ENCODE measurements at regions not wholly inside any gene's neighbourhood (a gene's known extent, or its start where the extent isn't known, plus 50 kb on each side); places are given as distances from the start of the nearest gene placed in this dataset.

DNA sequence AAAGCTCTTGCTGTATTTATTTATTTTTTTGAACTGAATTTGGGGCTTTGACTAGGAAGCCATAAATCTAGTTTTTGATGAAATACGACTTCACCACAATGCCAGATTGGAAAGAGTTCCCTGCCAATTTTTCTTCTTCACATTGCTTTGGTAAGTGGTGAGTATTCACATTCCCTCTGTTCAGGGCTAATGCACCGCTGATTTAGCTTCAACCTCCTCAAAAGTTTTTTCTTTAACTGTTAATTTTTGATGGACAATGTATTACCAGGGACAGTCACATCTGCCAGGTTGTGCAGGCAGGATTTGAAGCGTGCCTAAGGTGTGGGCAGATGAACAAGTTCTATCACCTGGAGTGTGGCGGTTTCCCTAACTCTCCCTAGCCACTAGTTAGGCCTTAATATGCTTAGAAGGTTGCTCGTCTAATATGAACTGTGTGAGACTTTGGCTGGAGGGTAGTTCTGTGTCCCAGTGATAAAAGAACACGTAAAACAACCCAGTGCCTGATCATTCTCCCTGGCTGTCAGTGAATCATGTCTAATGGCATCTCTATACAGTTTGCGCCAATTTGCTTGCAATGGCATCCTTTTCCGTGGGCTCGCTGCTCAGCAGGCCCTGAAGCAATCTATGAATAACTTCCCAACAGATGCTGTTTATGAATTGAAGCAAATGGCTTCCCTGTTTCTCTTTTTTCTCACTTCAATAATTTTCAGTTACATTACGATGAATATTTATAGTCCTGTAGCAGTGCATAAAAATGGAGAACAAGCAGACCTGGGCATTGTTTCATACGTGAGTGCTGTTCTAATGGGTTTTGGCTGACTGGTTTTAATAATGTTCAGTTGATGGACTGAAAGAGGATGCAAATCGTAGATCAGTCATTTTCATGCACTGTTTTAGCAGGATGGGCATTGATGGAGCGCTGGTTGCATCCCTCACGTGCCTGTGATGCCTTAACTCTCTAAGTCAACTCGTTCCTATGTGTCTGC is 243.2 kb upstream of the SUCLG2 start:
- no peak overlapping the region for H3K4me3 ChIP-seq (ENCODE audit: low read depth, low read length)
- TF ChIP-seq CTCF (IDR thresholded peaks at IDR 0.05; ENCODE audit: low read depth, low read length) = no peak
- H3K36me3 ChIP-seq = no peaks in the 10 kb centered on the region
- DNase-seq = no peak
- H3K9me3 ChIP-seq (ENCODE audit: severe bottlenecking) = no peaks in the 10 kb centered on the region
- no peaks in the 10 kb centered on the region for H3K27me3 ChIP-seq (ENCODE audit: insufficient read depth, low read depth, severe bottlenecking)
- H3K27ac ChIP-seq = no peak overlapping the region

DNA sequence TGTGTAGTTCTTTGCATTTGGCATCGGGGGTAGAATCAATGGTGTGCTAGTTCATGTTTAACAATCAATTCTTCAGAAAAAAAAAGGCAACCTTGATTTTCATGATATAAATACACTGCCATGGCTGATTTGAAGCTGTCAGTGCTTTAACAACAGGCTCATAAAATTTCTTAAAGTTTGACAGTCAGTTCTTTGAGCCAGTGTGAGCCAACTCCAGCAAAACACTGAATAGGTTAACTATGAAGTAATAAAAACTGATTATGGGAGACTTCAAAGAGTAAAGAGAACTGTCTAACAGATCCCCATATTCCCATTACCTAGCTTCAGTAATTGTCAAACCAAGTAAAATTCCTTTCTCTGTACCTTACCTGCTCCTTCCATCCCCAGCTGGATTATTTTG is 241.7 kb upstream of the SUCLG2 start:
- no peak for DNase-seq
- Histone ChIP-seq H3K9me3 (ENCODE audit: severe bottlenecking) (no peaks in the 10 kb centered on the region), H3K27me3 (ENCODE audit: insufficient read depth, low read depth, severe bottlenecking) (no peaks in the 10 kb centered on the region), H3K4me3 (ENCODE audit: low read depth, low read length) (no peak overlapping the region), H3K27ac (no peak overlapping the region), H3K36me3 (no peaks in the 10 kb centered on the region)
- no peak for TF ChIP-seq CTCF (IDR thresholded peaks at IDR 0.05; ENCODE audit: low read depth, low read length)

GRCh38 chr3:67894510-67894909 is 240.1 kb upstream of the SUCLG2 start:
- DNase-seq = no peak
- H3K9me3 ChIP-seq (ENCODE audit: severe bottlenecking) = no peaks in the 10 kb centered on the region
- H3K27me3 ChIP-seq (ENCODE audit: insufficient read depth, low read depth, severe bottlenecking) = no peaks in the 10 kb centered on the region
- no peak overlapping the region for H3K4me3 ChIP-seq (ENCODE audit: low read depth, low read length)
- TF ChIP-seq CTCF (IDR thresholded peaks at IDR 0.05; ENCODE audit: low read depth, low read length) = no peak
- no peak overlapping the region for H3K27ac ChIP-seq
- H3K36me3 ChIP-seq = no peaks in the 10 kb centered on the region

DNA sequence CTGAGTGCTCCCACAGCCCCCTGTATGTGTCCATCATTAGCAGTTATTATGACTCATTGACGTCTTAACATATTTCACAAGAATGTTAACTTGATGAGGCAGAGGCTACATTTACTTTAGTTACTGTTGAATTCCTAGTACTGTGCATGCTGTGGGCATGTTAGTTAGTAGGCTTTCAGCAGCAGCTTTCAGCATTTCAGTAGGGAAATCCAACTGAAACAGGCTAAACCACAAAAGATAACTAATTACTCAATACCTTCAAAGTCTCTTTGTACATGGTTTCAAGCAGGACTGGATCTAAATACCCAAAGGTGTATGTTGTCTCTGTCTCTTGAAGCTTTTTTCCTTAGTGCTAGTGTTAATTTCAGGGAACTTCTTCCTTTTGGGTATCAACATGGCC is 229.9 kb upstream of the SUCLG2 start:
- TF ChIP-seq CTCF (IDR thresholded peaks at IDR 0.05; ENCODE audit: low read depth, low read length) = no peak
- Histone ChIP-seq H3K9me3 (ENCODE audit: severe bottlenecking) (no peaks in the 10 kb centered on the region), H3K27me3 (ENCODE audit: insufficient read depth, low read depth, severe bottlenecking) (no peaks in the 10 kb centered on the region), H3K4me3 (ENCODE audit: low read depth, low read length) (no peak overlapping the region), H3K36me3 (no peaks in the 10 kb centered on the region), H3K27ac (no peak overlapping the region)
- DNase-seq = no peak

DNA sequence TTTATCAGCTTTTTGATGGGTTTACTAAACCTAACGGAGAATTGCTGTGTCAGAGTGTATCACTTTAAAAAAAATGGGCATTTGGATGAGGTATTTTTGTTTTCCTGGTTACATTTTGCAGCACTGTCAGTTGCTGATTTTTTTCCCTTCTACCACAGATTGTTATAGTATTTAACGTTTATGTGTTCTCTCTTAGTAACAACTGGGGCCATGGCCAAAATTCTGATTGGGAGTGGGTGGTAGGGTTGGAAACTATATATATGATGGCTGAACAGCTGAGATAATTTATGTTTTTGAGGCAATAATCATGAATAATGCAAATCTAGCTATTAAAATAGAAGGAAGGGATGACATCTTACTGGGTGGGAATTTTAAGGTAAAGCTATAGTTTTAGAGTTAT is 229.4 kb upstream of the SUCLG2 start:
- no peaks in the 10 kb centered on the region for H3K27me3 ChIP-seq (ENCODE audit: insufficient read depth, low read depth, severe bottlenecking)
- no peak overlapping the region for H3K4me3 ChIP-seq (ENCODE audit: low read depth, low read length)
- no peak for DNase-seq
- no peaks in the 10 kb centered on the region for H3K9me3 ChIP-seq (ENCODE audit: severe bottlenecking)
- no peaks in the 10 kb centered on the region for H3K36me3 ChIP-seq
- TF ChIP-seq CTCF (IDR thresholded peaks at IDR 0.05; ENCODE audit: low read depth, low read length) = no peak
- H3K27ac ChIP-seq = no peak overlapping the region
